ENCODE measurements at regions not wholly inside any gene's neighbourhood (a gene's known extent, or its start where the extent isn't known, plus 50 kb on each side); places are given as distances from the start of the nearest gene placed in this dataset.
A peak's percentile ranks its signal among the peaks of the same experiment; 100 is the strongest.
"Not testable (repeated sequence)": the region's sequence is repeated elsewhere in the genome, so short reads cannot be mapped to it uniquely, and the experiment has no call there.

DNA sequence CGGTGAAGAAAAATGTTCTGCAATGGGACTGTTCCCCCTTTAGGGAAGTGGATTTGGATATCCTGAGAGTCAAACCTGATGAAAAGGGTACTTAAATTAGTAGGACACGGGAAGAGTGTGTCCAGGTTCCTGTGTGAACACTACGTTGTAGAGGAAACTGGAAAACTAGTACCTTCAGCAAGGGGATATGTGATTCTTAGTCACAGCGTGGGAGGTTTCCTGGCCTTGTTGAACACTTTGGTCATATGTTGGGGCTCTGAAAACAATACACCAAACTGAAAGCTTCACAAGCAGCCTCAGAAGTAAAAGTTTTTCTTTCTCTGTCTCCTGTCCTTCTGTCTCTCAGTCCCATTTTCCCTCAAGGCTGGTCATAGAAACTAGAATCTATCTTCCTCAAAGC, 306.9 kb upstream of the GLI3 start:
- no peaks in the 10 kb centered on the region for H3K27me3 ChIP-seq (ENCODE audit: control insufficient read depth, insufficient read depth, low read length)
- no peak overlapping the region for H3K27ac ChIP-seq (ENCODE audit: low read depth, low read length)
- CTCF ChIA-PET: no interaction called here
- POLR2A ChIA-PET: no interaction called here
- TF ChIP-seq, protein P1, sequence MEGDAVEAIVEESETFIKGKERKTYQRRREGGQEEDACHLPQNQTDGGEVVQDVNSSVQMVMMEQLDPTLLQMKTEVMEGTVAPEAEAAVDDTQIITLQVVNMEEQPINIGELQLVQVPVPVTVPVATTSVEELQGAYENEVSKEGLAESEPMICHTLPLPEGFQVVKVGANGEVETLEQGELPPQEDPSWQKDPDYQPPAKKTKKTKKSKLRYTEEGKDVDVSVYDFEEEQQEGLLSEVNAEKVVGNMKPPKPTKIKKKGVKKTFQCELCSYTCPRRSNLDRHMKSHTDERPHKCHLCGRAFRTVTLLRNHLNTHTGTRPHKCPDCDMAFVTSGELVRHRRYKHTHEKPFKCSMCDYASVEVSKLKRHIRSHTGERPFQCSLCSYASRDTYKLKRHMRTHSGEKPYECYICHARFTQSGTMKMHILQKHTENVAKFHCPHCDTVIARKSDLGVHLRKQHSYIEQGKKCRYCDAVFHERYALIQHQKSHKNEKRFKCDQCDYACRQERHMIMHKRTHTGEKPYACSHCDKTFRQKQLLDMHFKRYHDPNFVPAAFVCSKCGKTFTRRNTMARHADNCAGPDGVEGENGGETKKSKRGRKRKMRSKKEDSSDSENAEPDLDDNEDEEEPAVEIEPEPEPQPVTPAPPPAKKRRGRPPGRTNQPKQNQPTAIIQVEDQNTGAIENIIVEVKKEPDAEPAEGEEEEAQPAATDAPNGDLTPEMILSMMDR (IDR thresholded peaks at IDR 0.05; ENCODE audit: low read depth, low read length): no peak
- H3K9me3 ChIP-seq (ENCODE audit: control insufficient read depth, insufficient read depth, low read length): no peaks in the 10 kb centered on the region
- H3K4me3 ChIP-seq (ENCODE audit: low read depth, low read length): no peak overlapping the region
- no peak for DNase-seq (ENCODE audit: low read depth, low spot score)

DNA sequence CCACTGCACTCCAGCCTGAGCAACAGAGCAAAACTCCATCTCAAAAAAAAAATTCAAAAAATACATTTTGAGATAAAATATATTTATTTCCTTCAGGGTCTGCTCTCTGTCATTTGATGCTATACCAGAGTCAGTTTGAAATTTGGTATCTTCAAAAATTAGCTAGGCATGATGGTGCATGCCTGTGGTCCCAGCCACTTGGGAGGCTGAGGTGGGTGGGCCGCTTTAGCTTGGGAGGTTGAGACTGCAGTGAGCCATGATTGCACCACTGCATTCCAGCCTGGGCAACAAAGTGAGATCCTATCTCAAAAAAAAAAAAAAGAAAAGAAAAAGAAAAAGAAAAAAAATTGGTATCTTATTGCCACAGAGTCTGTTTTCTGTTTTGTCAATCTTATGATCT, 305.4 kb upstream of the GLI3 start:
- H3K27ac ChIP-seq (ENCODE audit: low read depth, low read length); CTCF ChIA-PET; POLR2A ChIA-PET; DNase-seq (ENCODE audit: low read depth, low spot score); H3K9me3 ChIP-seq (ENCODE audit: control insufficient read depth, insufficient read depth, low read length); H3K4me3 ChIP-seq (ENCODE audit: low read depth, low read length); H3K27me3 ChIP-seq (ENCODE audit: control insufficient read depth, insufficient read depth, low read length): not testable (repeated sequence)

DNA sequence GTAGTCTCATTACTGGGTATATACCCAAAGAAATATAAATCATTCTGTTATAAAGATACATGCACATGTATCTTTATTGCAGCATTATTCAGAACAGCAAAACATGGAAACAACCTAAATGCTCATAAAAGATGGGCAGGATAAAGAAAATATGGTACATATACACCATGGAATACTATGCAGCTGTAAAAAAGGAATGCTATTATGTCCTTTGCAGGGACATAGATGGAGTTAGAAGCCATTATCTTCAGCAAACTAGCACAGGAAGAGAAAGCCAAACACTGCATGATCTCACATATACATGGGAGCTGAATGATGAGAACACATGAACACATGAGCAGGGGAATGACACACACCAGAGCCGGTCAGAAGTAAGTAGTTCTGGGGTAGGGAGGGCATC, 297.4 kb upstream of the GLI3 start:
- Histone ChIP-seq H3K27me3 (ENCODE audit: control insufficient read depth, insufficient read depth, low read length) (no peaks in the 10 kb centered on the region), H3K4me3 (ENCODE audit: low read depth, low read length) (no peak overlapping the region), H3K9me3 (ENCODE audit: control insufficient read depth, insufficient read depth, low read length) (no peaks in the 10 kb centered on the region), H3K27ac (ENCODE audit: low read depth, low read length) (no peak overlapping the region)
- CTCF ChIA-PET: no interaction called here
- TF ChIP-seq, protein P1 (IDR thresholded peaks at IDR 0.05; ENCODE audit: low read depth, low read length): no peak
- DNase-seq (ENCODE audit: low read depth, low spot score): no peak
- POLR2A ChIA-PET: no interaction called here

DNA sequence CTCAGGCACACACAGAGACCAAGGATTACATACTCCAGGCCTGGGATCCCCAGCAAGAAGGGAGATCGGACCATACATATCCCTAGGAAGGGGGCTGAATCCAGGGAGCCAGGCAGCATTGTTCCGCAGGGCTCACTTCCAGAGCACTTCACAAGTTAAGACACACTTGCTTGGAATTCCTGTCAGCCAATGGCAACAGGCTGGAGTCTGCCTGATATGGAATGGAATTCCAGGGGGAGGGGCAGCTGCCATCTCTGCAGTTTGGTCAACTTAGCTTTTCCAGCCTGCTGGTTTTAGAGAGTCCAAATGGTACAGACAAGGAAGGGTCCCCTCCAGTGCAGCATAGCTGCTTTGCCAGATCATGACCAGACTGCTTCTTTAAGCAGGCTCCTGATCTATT, 290.0 kb upstream of the GLI3 start:
- DNase-seq (ENCODE audit: low read depth, low spot score): no peak
- Histone ChIP-seq H3K4me3 (ENCODE audit: low read depth, low read length) (no peak overlapping the region), H3K9me3 (ENCODE audit: control insufficient read depth, insufficient read depth, low read length) (no peaks in the 10 kb centered on the region), H3K27ac (ENCODE audit: low read depth, low read length) (no peak overlapping the region), H3K27me3 (ENCODE audit: control insufficient read depth, insufficient read depth, low read length) (no peaks in the 10 kb centered on the region)
- ChIA-PET POLR2A (no interaction called here), CTCF (no interaction called here)
- TF ChIP-seq, protein P1 (IDR thresholded peaks at IDR 0.05; ENCODE audit: low read depth, low read length): no peak

DNA sequence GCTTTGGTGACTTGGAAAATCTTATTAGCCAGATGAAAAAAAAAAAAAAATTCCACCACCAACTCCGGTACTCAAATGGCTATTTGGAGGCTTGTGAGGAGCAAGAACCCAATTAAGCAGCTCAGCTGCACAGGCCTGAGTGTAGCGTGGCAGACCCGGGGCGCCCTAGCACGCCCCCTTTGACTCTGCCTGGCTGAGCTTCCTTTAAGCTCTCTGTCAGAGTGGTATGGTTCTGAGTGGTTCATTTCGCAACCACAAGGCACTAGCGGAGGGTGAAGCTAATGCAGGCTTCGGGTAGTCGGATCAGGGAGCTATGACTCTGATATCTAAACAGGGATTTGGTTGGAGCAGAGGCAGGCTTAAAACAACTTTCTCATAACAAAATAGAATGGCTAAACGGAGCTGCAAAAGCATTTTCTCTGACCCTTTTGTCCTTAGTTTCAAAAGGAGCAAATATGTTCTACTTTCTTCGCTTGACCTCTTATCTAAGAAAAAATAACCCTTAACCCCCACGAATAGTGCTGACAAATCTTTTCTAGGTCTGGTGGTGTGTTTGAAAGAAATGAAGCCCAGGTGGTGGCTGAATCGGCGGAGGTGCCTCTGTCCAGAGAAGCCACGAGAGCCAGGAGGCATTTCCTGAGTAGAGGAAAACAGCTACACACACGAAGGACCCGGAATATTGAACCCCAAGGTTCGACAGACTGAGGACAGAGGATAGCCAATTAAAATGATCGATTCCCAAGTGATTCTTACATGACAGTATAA, 285.4 kb upstream of the GLI3 start:
- TF ChIP-seq, protein P1 (IDR thresholded peaks at IDR 0.05; ENCODE audit: low read depth, low read length): 0 out of 2 replicates have a peak, but pooled peaks have one; percentile 1
- DNase-seq (ENCODE audit: low read depth, low spot score): no peak
- Histone ChIP-seq H3K9me3 (ENCODE audit: control insufficient read depth, insufficient read depth, low read length) (no peaks in the 10 kb centered on the region), H3K4me3 (ENCODE audit: low read depth, low read length) (no peak overlapping the region), H3K27me3 (ENCODE audit: control insufficient read depth, insufficient read depth, low read length) (no peaks in the 10 kb centered on the region), H3K27ac (ENCODE audit: low read depth, low read length) (no peak overlapping the region)
- CTCF ChIA-PET: no interaction called here
- POLR2A ChIA-PET: no interaction called here
